Activated CD4-positive, alpha-beta T cell treated with anti-CD3 and anti-CD28 coated beads for 48 hours (primary cell): ENCODE measurements at regions not wholly inside any gene's neighbourhood (a gene's known extent, or its start where the extent isn't known, plus 50 kb on each side); places are given as distances from the start of the nearest gene placed in this dataset.
"Not testable (repeated sequence)": the region's sequence is repeated elsewhere in the genome, so short reads cannot be mapped to it uniquely, and the experiment has no call there.

ENCODE experiments used
- DNase-seq: peaks from one replicate; pipeline ENCODE4 v3.0.0-alpha.2; 2020

DNA sequence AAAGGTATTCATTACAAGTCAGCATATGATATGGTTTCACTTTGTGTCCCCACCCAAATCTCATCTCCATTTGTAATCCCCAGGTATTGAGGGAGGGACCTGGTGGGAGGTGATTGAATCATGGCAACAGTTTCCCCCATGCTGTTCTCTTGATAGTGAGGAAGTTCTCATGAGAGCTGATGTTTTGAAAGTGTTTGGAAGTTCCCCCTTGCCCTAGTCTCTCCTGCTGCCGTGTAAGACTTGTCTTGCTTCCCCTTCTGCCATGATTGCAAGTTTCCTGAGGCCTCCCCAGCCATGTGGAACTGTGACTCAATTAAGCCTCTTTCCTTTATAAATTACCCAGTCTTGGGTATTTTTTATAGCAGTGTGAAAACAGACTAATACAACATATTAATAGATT lies 213.7 kb upstream of the ADRA1D start:
- not testable (repeated sequence) for DNase-seq

DNA sequence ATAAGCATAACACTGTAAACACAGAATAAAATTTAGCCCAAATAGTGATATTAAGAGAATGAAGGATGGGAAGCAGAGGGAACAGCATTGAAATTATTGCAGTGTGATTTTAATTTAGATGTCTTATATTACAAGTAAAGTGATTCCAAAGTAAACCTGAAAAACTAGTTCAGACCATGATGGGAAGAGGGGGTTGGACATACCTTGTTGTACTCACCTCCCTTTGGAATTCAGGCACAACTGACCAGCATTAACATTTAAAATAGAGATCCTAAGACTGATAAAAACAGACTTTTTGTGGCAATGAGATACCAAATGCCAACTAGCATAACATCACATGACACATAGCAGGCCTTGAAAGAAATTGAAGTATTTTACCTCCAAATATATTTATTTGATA lies 210.0 kb upstream of the ADRA1D start:
- no peak for DNase-seq

DNA sequence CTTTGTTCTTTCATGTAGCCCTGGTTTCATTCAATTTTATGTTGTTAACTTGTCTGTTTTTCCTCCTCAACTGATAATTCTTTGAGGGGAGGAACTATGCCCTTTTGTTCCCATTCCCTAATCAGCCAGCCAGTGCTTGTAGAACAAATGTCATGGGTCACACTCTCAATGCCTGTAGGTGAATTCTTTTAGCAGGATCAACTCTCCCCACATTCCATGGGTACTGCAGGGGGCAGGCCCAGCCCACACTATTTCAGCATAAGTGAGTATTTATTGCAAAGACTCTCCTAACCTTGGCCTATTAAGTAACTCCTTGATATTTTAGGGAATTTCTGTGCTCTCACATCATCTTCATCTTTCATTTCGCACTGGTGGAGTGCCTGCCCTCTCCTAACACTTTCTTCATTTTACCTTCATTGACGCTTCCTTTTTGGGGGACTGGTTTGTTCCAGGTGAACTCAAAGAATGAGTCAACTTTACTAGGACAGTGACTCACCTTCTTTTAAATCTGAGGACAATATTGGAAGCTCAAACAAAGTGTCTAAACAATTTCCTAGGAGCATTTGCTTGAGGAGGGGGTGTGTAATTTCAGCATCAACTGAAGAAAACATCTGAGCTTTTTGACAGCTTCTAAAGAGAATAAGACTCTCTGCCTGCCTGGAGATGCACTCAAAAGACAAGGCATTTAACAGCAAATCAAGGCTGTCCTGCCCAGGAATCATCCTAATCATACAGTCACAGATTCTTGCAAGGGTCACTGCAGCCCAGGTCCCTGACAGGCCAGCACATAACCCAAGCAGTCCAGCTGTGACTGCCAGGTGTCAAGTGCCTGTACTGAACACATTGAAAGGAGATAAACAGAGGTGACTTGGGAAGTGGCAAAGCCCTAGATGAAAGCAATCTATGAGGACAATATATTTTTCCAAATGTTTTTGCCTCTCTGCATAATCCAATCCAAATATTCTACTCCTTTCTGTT lies 208.8 kb upstream of the ADRA1D start:
- DNase-seq = no peak

DNA sequence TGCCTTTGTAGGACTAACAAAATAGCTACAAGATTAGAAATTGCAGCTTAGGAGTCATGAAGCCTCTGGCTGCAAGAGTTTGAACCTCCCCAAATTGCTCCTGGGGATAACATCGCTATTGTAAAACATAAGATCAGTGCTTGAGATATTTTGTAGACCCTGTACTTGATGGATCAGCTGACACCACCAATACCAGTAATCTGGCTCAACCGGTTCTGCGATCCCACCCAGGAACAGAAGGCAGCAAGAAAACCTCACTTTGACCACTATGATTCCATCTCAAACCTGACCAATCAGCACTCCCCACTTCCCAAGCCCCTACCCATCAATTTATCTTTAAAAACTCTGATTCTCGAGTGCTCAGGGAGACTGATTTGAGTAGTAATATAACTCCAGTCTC lies 206.9 kb upstream of the ADRA1D start:
- DNase-seq = no peak

DNA sequence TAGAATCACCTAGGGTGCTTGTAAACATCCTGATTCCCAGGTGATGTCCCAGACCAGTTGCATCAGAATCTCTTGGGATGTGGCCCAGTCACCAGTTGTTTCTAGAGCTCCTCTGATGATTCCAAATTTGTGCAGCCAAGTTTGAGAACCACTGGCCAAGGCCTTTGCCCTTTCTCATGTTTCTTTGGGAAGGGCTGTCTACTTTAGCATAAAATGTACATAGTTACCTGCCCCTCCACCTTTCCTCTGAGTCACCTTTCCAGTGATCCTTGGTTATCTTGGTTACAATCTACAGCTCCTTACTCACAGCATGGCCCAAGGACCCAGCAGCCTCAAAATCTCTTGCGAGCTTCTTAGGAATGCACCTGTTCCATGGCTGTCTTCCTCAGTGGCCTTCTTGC lies 206.2 kb upstream of the ADRA1D start:
- DNase-seq = no peak

DNA sequence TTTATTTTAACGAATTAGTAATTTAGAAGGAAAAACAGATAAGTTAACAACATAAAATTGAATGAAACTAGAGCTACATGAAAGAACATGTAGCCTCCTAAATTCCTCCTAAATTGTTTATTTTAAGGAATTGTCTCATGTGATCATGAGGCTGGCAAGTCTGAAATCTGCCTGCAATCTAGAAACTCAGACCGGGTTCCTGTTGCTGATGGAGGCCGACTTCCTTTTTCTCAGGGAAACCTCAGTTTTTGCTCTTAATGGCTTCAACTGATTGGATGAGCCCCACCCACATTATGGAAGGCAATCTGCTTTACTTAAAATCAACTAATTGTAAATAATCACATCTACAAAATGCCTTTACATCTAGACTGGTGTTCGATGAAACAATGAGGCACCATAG lies 205.0 kb upstream of the ADRA1D start:
- no peak for DNase-seq

DNA sequence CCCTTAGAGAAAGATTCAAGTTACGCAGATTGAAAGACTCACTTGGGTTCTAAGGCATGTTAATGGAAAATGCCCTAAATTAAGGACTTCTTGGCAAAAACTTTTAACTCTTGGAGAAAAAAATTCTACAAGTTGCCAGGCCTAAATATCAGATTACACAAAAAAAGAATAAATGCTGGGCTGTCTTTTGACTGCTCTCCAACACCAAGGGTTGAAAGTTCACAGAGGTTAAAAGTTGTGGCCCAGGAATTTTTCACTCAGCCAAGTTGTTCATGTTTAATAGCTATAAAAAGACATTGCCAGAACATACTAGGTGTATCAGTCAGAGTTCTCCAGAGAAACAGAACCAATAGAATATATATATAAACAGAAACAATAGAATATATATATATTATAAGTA lies 204.3 kb upstream of the ADRA1D start:
- no peak for DNase-seq

DNA sequence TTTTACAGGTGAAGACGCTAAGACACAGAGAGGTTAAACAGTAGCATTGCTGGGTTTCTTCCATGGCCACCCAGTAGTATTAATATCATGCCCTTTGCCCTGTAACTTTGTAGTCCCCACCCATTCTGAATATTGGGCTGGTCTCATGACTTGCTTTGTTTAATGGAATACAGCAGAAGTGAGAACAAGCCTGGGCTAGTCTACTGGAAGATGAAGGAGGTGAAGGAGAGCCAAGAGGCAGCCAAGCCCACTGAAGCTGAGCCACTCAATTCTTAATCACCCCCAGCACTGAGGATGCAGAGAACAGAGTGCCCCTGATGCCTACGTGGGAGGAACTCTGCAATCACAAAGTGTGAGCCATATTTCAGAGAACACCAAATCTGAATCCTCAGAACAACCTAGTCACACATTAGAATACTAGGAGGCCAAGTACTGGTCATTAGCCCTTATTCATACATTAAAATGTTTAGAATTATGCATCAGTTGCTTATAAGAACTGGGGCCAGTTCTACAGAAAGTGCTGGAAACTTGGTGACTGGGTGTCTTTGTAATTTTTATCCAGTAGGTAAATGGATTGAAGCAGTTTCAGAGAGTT lies 202.5 kb upstream of the ADRA1D start:
- DNase-seq = no peak

DNA sequence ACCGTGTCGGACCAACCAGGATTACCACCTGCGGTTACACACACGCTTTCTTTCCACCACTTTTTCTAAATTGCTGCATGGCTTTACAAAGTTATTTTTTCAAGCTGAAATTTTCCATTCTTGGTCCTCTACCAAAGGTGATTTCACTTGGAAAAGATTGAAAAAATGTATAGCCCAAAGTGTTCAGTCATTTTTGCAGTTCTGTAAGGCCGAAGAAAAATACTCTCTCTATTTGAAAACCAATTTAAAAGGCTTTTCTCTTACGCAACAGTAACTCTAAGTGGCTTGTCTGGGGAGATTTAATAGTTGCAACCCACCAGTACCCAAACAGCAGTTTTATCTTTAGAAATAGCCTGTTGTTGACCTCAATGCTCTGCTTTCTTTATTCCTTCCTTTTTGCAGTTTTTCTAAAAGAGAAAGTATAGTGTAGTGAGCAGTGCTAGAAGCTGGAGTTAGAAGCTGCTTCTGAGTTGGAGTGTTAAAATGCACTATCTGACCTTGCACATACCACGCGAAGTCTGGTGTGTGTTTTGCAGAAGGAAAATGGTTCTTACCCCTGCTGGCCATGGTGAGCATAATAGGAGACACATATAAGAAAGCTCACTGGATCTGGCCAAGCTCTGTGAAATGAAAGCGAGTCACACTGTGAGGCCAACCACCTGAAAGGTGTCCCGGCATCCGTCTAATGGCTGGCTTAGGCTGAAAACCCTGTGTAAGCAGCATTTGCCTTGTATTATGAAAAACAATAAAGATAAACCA lies 201.0 kb upstream of the ADRA1D start:
- DNase-seq = peak; percentile 2

DNA sequence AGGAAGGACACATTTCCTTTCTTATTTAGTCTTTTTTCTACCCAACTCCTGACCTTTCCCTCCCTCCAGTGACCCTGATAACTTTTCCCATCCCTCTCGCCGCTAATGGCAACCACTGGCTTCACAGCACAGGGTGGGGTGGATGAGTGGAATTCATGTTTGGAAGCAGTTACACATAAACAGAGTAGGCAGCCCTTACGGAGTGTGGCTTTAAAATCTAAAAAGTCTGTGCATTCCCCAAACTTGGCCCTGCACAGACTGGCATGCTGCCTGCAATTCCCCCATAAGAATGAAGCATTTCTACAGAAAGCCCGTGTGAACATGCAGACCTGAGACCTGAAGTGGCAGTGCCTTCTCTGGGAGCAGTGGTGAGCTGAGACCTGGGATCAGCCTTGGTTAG lies 196.7 kb upstream of the ADRA1D start:
- no peak for DNase-seq

DNA sequence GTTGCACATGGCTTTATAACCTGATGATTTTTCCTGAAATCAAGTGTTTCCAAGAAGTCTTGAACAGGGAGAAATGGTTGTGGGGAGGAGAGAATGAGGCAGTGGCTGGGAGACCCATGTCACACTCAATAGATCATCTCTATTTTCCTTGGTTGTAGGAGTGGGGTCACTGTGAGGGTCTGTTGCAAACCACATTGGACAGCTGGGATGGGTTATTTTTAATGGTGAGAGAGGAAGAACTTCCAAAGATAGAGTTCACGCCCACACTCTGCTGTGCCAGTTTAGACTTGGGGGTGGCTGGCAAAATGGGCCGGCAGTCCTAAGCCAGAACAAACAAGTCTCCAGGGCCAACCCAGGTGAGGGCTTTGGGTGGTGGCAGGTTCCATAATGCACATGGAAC lies 196.2 kb upstream of the ADRA1D start:
- DNase-seq = no peak

DNA sequence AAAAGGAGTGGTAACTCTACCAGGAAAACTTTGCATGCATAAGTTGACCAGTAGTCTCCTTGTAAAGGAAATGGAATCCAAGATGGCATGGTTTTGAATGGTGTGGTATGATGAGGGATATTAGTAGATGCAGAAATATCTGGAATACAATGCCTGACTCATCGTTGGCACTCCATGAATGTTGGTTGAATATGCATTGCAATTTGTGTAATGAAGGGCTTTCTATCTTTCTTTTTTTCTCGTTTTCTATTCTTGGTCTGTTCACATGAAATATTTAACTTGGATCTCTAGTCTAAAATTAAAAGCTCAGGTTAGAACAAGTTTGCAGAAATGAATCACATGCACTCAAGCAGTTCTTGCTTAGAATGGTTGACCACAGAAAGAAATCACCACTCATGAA lies 195.3 kb upstream of the ADRA1D start:
- DNase-seq = no peak

DNA sequence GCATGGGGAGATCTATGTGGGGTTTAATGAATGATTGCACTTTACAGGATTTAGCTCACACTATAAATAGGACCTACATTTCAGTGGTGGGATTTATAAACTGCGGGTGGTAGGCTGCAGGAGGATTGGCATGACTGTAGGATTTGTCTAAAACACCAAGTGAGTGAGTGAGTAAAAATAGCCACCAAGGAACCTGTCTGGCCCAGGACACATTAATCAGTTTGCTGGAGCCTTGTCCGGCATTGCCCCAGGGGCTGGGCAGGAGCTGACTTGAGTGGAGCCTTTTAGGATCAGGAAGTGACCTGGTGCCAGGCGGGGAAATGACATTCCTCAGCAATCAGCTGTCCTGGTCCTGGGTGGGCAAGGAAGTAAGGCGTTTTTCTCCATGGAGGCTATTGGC lies 193.9 kb upstream of the ADRA1D start:
- no peak for DNase-seq

DNA sequence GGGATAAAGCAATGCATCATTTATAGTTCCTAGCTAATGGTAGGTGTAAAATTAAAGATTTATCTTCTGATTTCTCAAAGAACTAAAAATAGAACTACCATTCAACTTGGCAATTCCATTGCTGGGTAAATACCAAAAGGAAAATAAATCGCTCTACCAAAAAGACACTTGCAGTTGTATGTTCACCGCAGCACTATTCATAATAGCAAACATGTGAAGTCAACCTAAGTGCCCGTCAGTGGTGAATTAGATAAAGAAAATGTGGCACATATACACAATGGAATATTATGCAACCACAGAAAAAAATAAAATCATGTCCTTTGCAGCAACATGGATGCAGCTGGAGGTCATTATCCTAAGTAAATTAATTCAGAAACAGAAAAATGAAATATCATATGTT lies 192.8 kb upstream of the ADRA1D start:
- DNase-seq = no peak

DNA sequence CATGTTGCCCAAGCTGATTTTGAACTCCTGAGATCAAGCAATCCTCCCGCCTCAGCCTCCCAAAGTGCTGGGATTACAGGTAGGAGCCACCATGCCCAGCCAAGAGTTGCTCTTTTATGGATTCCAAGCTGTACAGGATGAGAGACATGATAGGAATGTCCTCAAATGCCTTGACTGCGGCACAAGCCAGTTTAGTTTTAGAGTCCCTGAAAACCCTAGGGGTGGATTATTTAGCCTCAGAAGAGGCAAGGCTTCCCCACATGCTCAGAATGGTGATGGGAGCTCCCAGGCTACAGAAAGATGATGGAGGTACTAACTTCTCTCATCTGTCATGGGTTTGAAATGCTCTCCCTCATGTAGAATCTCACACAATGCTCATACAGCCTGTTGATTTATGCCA lies 192.1 kb upstream of the ADRA1D start:
- DNase-seq = no peak

DNA sequence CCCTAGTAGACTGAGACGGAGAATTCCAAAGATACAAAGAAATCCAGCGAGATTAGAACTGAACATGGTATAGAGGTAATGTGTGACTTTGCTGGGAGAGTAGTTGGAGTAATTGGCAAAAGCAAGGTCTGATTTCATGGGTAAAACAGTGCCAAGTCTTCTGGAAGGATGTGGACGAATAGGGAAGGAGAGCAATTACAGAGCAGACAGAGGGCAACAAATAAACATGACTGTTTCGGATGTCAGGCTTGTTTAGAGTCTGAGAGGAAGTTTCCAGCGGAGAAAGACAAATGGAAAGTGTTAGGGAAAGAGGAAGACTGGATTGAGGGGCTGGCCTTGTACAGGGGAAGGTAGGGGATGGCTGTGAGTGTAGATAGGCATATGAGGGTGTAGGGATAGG lies 190.4 kb upstream of the ADRA1D start:
- no peak for DNase-seq

DNA sequence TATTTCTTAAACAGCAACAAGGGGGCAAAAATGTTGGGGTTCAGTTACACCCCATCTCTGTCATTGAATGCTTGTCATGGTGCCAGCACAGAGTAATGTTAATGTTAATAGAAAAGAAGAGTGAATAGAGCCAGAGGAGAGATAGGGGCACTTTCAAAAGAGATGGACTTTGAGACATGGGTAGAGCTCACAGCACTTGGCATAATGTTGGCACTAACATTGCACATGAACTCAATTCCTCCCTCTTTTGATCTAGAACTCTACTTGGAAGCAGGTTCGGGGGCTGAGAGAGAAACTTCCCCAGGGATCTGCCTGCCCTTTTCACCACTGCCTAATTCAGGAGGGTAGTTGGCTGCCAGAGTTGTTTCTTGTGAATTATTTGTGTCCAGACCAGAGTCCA lies 188.0 kb upstream of the ADRA1D start:
- no peak for DNase-seq

DNA sequence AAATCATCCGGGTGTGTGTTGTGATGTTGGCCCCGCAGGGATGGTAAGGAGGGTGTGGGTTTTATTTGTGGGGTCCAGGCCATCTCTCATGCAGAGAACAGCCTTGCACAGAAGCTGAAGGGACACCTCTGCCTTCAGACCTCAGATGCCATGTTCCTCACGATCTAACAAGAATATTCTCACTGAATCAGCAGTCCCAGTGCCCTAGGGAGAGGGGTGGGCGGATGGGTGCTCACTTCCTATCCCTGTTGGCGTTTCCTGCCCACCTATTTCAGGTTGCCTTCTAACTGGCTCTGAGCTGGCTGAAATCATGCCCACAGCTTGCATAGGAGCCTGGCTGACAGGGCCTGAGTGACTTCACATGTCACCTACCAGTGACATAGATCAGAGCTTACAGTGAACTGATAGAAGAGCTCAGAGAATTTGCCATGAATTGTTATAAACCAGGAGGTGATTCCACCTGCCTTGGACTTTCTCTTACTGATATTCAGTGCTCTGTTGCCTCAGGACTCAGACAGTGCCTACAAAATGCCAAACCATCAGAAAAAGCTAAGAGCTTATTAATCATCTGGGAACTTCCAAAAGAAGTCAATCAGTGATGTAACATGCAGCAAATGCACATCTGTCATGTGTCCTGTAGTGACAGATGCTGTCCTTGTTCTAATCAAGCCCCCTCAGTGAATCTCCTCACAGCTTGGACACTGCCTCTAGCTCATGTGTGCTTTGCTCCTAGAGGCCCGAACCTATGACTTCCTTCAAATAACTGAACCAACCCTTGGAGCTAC lies 186.8 kb upstream of the ADRA1D start:
- DNase-seq = no peak

DNA sequence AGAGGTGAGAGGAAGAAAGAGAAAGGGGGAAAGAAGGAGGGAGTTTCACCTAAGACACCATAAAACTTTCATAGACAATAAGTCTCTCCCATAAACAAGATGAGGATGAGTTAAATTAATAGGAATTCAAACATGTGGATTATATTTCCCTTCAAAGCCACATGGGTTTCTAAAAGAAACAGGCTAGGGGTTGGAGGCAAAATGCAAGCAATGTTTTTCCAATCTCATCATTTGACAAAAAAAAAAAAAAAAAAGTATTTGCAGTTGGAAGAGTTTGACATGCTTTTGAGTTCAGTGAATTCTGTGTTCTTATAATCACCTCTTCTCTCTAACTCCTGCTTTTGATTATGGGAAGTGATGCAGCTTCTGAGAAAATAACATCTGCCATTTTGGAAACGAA lies 186.1 kb upstream of the ADRA1D start:
- DNase-seq = no peak

DNA sequence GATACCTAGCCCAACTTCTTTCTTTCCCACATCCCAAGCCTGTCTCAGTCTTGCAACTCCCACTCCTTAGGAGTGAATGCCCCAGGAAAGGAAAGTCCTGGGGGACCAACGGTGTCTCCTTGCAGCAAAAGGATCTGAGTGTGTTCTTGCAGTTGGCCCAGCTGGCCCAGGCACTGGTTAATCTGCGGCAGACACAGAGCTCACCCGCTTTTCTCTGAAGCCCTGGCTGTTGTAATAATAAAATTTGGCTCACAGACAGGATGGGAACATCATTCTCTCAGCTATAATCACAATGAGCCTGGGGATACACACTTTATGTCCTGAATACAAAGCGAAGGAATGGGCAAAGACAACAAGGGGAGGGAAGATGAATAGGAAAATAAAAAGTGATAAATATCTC lies 185.6 kb upstream of the ADRA1D start:
- DNase-seq = no peak

DNA sequence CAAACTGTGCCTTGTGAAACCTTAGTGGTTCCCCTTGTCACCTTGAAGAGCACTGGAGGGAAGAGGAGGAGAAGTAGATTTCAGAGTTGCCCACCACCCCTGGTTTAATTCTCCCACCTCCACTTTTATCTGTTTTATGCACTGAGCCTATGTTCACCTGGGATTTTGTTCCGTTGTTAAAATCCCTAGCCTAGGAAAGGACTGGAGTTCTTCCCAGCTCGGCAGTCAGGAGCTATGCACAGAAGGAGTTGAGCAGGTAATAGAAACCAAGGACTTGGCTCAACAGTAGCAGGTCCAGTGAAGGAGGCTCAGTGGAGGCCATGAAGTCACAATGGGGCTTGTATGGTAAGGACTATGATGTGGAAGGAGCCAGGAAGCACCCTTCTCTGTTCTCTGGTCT lies 182.4 kb upstream of the ADRA1D start:
- DNase-seq = no peak

DNA sequence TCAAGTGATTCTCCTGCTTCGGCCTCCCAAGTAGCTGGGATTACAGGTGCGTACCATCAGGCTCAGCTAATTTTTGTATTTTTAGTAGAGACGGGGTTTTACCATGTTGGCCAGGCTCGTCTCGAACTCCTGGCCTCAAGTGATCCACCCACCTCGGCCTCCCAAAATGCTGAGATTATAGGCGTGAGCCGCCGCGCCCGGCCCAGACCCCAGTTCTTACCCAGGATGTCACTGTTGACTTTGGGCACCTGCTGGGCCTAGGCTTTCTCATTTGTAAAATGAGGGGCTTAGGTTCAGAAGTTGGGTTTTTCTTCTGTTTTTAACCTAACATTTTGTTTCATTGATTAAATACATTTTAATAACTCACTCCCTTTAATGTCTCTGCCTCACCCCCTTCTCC lies 181.7 kb upstream of the ADRA1D start:
- not testable (repeated sequence) for DNase-seq

DNA sequence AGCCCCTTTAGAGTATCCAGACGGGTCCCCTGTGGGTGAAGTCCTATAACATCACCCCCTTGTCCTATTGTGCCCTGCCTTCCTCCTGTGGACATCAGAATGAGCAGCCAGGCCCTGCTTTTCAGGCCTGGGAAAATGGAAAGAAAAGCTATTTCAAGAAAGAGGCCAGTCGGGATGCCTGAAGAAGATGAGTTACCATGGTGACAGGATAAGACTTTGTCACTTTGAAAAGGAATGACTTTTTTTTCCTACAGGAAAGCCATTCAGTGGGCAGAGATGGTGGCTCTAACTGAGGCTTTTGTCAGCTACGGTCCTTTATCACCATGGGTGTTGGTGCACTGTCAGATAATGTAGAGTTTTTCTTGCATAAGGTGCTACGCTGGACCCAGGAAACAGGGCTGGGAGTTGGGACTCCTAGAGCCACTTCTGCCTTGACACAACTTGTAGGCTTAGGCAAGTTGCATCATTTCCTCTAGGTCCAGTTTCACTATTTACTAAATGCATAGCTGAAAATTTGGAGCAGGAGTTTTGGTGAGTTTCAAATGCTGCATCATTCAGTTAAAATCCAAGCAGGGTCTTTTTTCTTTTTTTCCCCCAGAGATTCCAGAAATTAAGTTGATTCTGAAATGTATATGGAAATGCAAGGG lies 179.0 kb upstream of the ADRA1D start:
- DNase-seq = no peak
